Keratinocyte (primary cell): ENCODE measurements at regions not wholly inside any gene's neighbourhood (a gene's known extent, or its start where the extent isn't known, plus 50 kb on each side); places are given as distances from the start of the nearest gene placed in this dataset.

Experiments used
- DNase-seq: peaks from one replicate; pipeline ENCODE4 v3.0.0-alpha.2; 2011; ENCODE audit warnings: low read depth, missing footprints, low spot score
- FAIRE-seq: peaks from 2 replicates; lab custom pipeline; 2011; peaks lifted over from hg19 to GRCh38; lab: Jason Lieb, UNC
- H2AFZ ChIP-seq: 2 replicates; pipeline ENCODE4 v1.6.0; 2012; ENCODE audit warnings: low read length, control low read depth, inconsistent platforms; ENCODE audit not compliant: control insufficient read depth
- H3K27ac ChIP-seq: 2 replicates; pipeline ENCODE4 v1.5.1; 2011; ENCODE audit warnings: low read length; ENCODE audit not compliant: control insufficient read depth, insufficient read depth
- H3K27me3 ChIP-seq: 3 replicates; pipeline ENCODE4 v1.6.0; 2011; ENCODE audit warnings: low read length; ENCODE audit not compliant: control insufficient read depth, insufficient read depth; ENCODE audit errors: extremely low read depth
- H3K36me3 ChIP-seq, 2 experiments: 2 replicates in 1 of 2; 3 replicates in 1 of 2; pipeline ENCODE4 v1.5.1; 2011; ENCODE audit warnings: low read length in 2 of 2, mild to moderate bottlenecking in 1 of 2; ENCODE audit not compliant: control insufficient read depth in 2 of 2, insufficient read depth in 2 of 2; ENCODE audit errors: extremely low read depth in 1 of 2
- H3K4me1 ChIP-seq: 3 replicates; pipeline ENCODE4 v1.5.1; 2011; ENCODE audit warnings: low read length; ENCODE audit not compliant: control insufficient read depth, insufficient read depth; ENCODE audit errors: extremely low read depth
- H3K4me2 ChIP-seq: 3 replicates; pipeline ENCODE4 v1.6.0; 2011; ENCODE audit warnings: low read depth, low read length; ENCODE audit not compliant: control insufficient read depth, insufficient read depth; ENCODE audit errors: extremely low read depth
- H3K4me3 ChIP-seq, 3 experiments: fragments of 200-600 bp in 1 of 3; sonication (generic) in 1 of 3; 2 replicates in 2 of 3; 3 replicates in 1 of 3; pipeline ENCODE4 v1.5.1; 2011 to 2016; ENCODE audit warnings: low read length in 3 of 3, mild to moderate bottlenecking in 3 of 3, control low read depth in 2 of 3, inconsistent platforms in 1 of 3, low read depth in 1 of 3, mixed read lengths in 1 of 3, mixed run types in 1 of 3, moderate library complexity in 1 of 3; ENCODE audit not compliant: control insufficient read depth in 2 of 3, insufficient read depth in 2 of 3; ENCODE audit errors: extremely low read depth in 1 of 3
- H3K79me2 ChIP-seq: 2 replicates; pipeline ENCODE4 v1.6.0; 2012; ENCODE audit warnings: low read length; ENCODE audit not compliant: control insufficient read depth, insufficient read depth
- H3K9ac ChIP-seq: 3 replicates; pipeline ENCODE4 v1.6.0; 2011; ENCODE audit warnings: low read length; ENCODE audit not compliant: control insufficient read depth, insufficient read depth; ENCODE audit errors: extremely low read depth
- H3K9me1 ChIP-seq: 3 replicates; pipeline ENCODE4 v1.6.0; 2011; ENCODE audit warnings: low read length; ENCODE audit not compliant: control insufficient read depth, insufficient read depth; ENCODE audit errors: extremely low read depth
- H3K9me3 ChIP-seq: 2 replicates; pipeline ENCODE4 v1.5.1; 2012; ENCODE audit warnings: low read depth, low read length; ENCODE audit not compliant: control insufficient read depth
- H4K20me1 ChIP-seq: 3 replicates; pipeline ENCODE4 v1.6.0; 2011; ENCODE audit warnings: low read length; ENCODE audit not compliant: control insufficient read depth, insufficient read depth; ENCODE audit errors: extremely low read depth
- EZH2 ChIP-seq: IDR thresholded peaks from one replicate; pipeline ENCODE4 v1.6.1; 2012; ENCODE audit warnings: inconsistent platforms, mild to moderate bottlenecking, low read length, moderate library complexity
- dilution Hi-C: fragments of 300-500 bp; cut with MboI; formaldehyde crosslinking; loops from one replicate; pipeline ENCODE4 v1.7.0; 2020; ENCODE audit warnings: low sequenced_read_pairs; ENCODE audit not compliant: extremely low pct_ligation_motif_present
- TF ChIP-seq, protein P1 (sequence below), 3 experiments: IDR thresholded peaks in 1 of 3; conservative IDR thresholded peaks in 1 of 3; optimal IDR thresholded peaks in 1 of 3; 2 replicates in 2 of 3; 3 replicates in 1 of 3; pipeline versions ENCODE3 to v1.5.1; 2011; ENCODE audit warnings: low read length in 3 of 3, mild to moderate bottlenecking in 3 of 3, moderate library complexity in 2 of 3, control low read depth in 1 of 3, inconsistent platforms in 1 of 3; ENCODE audit not compliant: insufficient read depth in 2 of 3; ENCODE audit errors: extremely low read depth in 1 of 3

GRCh38 chr6:6790891-6791290 lies 202.4 kb downstream of the LY86 start:
- dilution Hi-C loops = no loop called here
- peak overlapping the region; percentile 38 for H3K27ac ChIP-seq
- peak; percentile 84 for FAIRE-seq

DNA sequence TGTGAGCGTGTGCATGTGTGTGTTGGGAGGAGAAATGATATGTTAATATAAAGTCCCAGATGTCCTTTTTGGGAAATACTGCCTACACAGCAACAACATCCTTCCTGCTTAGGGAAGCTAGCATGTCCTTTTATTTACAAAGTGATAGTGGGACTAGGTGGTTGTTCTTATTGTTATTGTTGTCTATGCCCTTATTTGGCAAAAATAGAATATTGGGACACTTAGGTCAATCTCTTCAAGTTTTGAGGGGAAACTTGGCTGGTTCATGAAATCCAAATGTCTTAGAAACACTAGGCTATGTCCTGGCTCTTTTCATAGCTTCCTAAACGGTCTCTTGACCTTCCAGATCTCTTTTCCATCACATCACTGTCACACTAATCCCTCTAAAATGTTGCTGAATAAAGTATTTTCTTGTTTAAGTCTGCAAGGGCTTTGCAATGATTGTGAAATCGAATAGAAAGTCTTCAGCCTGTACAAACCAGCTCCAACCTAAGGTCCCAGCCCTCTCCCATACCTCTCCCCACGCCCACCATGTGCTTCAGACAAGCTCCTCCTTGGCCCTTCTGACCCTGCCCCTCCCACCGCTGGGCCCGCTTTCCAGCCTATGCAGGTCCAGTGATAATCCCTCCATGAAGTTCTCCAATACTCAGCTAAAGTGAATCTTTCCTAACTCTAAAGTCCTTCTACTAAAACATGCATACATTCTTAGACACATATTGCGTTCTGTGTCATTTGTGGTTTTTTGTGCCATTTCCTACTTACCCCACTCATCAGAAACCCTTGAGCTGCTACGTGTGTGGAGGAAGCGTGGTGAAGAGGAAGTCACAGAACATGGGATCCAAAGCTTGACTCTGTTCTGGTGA lies 205.1 kb downstream of the LY86 start:
- no peak for TF ChIP-seq EZH2
- TF ChIP-seq, protein P1, sequence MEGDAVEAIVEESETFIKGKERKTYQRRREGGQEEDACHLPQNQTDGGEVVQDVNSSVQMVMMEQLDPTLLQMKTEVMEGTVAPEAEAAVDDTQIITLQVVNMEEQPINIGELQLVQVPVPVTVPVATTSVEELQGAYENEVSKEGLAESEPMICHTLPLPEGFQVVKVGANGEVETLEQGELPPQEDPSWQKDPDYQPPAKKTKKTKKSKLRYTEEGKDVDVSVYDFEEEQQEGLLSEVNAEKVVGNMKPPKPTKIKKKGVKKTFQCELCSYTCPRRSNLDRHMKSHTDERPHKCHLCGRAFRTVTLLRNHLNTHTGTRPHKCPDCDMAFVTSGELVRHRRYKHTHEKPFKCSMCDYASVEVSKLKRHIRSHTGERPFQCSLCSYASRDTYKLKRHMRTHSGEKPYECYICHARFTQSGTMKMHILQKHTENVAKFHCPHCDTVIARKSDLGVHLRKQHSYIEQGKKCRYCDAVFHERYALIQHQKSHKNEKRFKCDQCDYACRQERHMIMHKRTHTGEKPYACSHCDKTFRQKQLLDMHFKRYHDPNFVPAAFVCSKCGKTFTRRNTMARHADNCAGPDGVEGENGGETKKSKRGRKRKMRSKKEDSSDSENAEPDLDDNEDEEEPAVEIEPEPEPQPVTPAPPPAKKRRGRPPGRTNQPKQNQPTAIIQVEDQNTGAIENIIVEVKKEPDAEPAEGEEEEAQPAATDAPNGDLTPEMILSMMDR (optimal IDR thresholded peaks at IDR 0.05 in 1 of 3, IDR thresholded peaks at IDR 0.05 in 1 of 3, conservative IDR thresholded peaks at IDR 0.05 in 1 of 3; ENCODE audit: extremely low read depth in 1 of 3, insufficient read depth in 2 of 3, low read length in 3 of 3) = no peak
- no peak overlapping the region for H3K27ac ChIP-seq
- no peaks in the 10 kb centered on the region for H3K9me3 ChIP-seq
- no peaks in the 10 kb centered on the region for H3K79me2 ChIP-seq
- dilution Hi-C loops = no loop called here
- no peaks in the 10 kb centered on the region for H3K9me1 ChIP-seq
- H3K27me3 ChIP-seq = no peaks in the 10 kb centered on the region
- peaks cover 19% of the 10 kb centered on the region for H3K4me1 ChIP-seq
- H3K4me2 ChIP-seq = no peak overlapping the region
- FAIRE-seq (no peak), DNase-seq (no peak)
- no peaks in the 10 kb centered on the region for H3K36me3 ChIP-seq
- no peak overlapping the region for H3K4me3 ChIP-seq
- H2AFZ ChIP-seq = no peak overlapping the region
- H4K20me1 ChIP-seq = no peaks in the 10 kb centered on the region
- no peak overlapping the region for H3K9ac ChIP-seq

More at GRCh38 chr6:6790891-6791290, 202.4 kb downstream of the LY86 start:
- Histone ChIP-seq H3K27me3 (no peaks in the 10 kb centered on the region), H3K4me2 (no peak overlapping the region), H3K4me1 (peaks cover 17% of the 10 kb centered on the region), H3K36me3 (no peaks in the 10 kb centered on the region), H4K20me1 (no peaks in the 10 kb centered on the region), H3K9me3 (no peaks in the 10 kb centered on the region), H3K9me1 (no peaks in the 10 kb centered on the region), H3K9ac (no peak overlapping the region), H3K4me3 (no peak overlapping the region), H3K79me2 (no peaks in the 10 kb centered on the region), H2AFZ (no peak overlapping the region)
- peak; percentile 84 for DNase-seq
- TF ChIP-seq, protein P1 (optimal IDR thresholded peaks at IDR 0.05 in 1 of 3, IDR thresholded peaks at IDR 0.05 in 1 of 3, conservative IDR thresholded peaks at IDR 0.05 in 1 of 3; ENCODE audit: extremely low read depth in 1 of 3, insufficient read depth in 2 of 3, low read length in 3 of 3) = no peak
- no peak for TF ChIP-seq EZH2
